Transverse colon (tissue), 4 donors: ENCODE measurements at regions not wholly inside any gene's neighbourhood (a gene's known extent, or its start where the extent isn't known, plus 50 kb on each side); places are given as distances from the start of the nearest gene placed in this dataset.

Experiments used
- DNase-seq: peaks from one replicate; pipeline ENCODE4 v3.0.0-alpha.2; 2019
- H3K27ac ChIP-seq, 4 donors: fragments of 200-600 bp; sonication (generic); 2 replicates each; pipeline ENCODE4 v1.5.1; 2016 to 2018; ENCODE audit warnings: inconsistent platforms in 4 of 4
- H3K27me3 ChIP-seq: fragments of 200-600 bp; sonication (generic); 2 replicates; pipeline ENCODE4 v1.5.1; 2017; ENCODE audit warnings: inconsistent platforms
- H3K36me3 ChIP-seq, 4 donors: fragments of 200-600 bp; sonication (generic); 2 replicates each; pipeline ENCODE4 v1.5.1; 2017 to 2019; ENCODE audit warnings: inconsistent platforms in 4 of 4
- H3K4me1 ChIP-seq, 4 donors: fragments of 200-600 bp; sonication (generic); 2 replicates each; pipeline ENCODE4 v1.5.1; 2017 to 2020; ENCODE audit warnings: inconsistent platforms in 4 of 4
- H3K4me3 ChIP-seq, 4 donors: fragments of 200-600 bp; sonication (generic); 1 replicate in 1 of 4; 2 replicates in 3 of 4; pipeline versions ENCODE4 v1.5.1 to v1.6.1; 2017 to 2019; ENCODE audit warnings: inconsistent platforms in 4 of 4
- H3K9me3 ChIP-seq, 2 donors: fragments of 200-600 bp; sonication (generic); 2 replicates each; pipeline ENCODE4 v1.5.1; 2017 to 2019; ENCODE audit warnings: inconsistent platforms in 2 of 2
- EP300 ChIP-seq: sonication (generic); formaldehyde crosslinking; IDR thresholded peaks from one replicate; pipeline ENCODE4 v1.6.1; 2017; ENCODE audit warnings: antibody characterized with exemption, low read depth
- POLR2A ChIP-seq: fragments of 450-650 bp; IDR thresholded peaks from one replicate; pipeline ENCODE4 v1.6.1; 2016; ENCODE audit warnings: antibody characterized with exemption, mild to moderate bottlenecking, moderate library complexity
- POLR2AphosphoS5 ChIP-seq, 3 donors: sonication (generic); formaldehyde crosslinking; IDR thresholded peaks; one replicate each; pipeline ENCODE4 v1.6.1; 2016; ENCODE audit warnings: antibody characterized with exemption in 3 of 3
- WGBS, 2 donors: methylation state at CpG; one replicate each; pipeline ENCODE4 v1.1.5; 2018; ENCODE audit warnings: low coverage in 1 of 2; 5-methylcytosine and 5-hydroxymethylcytosine counted together
- in situ Hi-C, 4 donors: fragments of 200-750 bp; cut with MboI; loops; one replicate each; pipeline versions ENCODE4 v1.15.0 to v1.15.1; 2017; ENCODE audit warnings: low sequenced_read_pairs in 3 of 4, low pct_ligation_motif_present in 1 of 4, low pct_unique_long_range_greater_than_20kb in 1 of 4
- intact Hi-C: fragments of 100-400 bp; cut with DNase I; formaldehyde crosslinking; loops from one replicate; pipeline ENCODE4 v1.15.1; 2023; ENCODE audit warnings: low total_unique reads
- TF ChIP-seq, protein P1 (sequence below), 5 experiments: fragments of 200-600 bp in 3 of 5; fragments of 450-650 bp in 2 of 5; sonication (generic) in 3 of 5; IDR thresholded peaks; 1 replicate in 2 of 5; 2 replicates in 3 of 5; pipeline ENCODE4 v1.5.1; 2016 to 2017; ENCODE audit warnings: antibody characterized with exemption in 5 of 5, inconsistent platforms in 3 of 5, mild to moderate bottlenecking in 2 of 5, moderate library complexity in 1 of 5

DNA sequence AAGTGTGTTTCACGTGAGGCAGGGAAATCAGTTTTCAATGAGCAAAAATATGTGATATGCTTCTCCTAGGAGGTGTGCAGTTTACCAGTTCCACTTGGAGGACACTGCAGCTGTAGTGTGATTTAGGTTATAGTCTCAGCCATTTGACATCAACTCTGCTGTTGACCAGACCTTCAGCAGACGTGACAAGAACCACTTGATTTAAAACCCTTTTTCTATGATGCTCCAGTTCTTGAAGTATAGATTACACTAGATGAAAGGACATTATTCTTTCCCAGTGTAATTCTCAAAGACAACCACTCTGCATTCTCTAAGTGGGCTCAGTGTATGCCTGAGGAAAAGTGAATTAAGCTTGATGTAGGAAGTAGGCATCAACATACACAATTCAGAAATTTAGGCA lies 480.8 kb downstream of the TBC1D32 start:
- no peaks in the 10 kb centered on the region for H3K36me3 ChIP-seq
- intact Hi-C loops = no loop called here
- no peak for DNase-seq
- H3K27ac ChIP-seq = no peak overlapping the region
- 30 to 32% methylated on average over 2 of the region's 2 CpGs for WGBS, 2 donors
- H3K27me3 ChIP-seq = no peaks in the 10 kb centered on the region
- H3K4me1 ChIP-seq = no peaks in the 10 kb centered on the region
- no peak overlapping the region for H3K4me3 ChIP-seq
- in situ Hi-C loops = no loop called here
- TF ChIP-seq POLR2AphosphoS5 (IDR thresholded peaks at IDR 0.05) = no peak
- TF ChIP-seq, protein P1, sequence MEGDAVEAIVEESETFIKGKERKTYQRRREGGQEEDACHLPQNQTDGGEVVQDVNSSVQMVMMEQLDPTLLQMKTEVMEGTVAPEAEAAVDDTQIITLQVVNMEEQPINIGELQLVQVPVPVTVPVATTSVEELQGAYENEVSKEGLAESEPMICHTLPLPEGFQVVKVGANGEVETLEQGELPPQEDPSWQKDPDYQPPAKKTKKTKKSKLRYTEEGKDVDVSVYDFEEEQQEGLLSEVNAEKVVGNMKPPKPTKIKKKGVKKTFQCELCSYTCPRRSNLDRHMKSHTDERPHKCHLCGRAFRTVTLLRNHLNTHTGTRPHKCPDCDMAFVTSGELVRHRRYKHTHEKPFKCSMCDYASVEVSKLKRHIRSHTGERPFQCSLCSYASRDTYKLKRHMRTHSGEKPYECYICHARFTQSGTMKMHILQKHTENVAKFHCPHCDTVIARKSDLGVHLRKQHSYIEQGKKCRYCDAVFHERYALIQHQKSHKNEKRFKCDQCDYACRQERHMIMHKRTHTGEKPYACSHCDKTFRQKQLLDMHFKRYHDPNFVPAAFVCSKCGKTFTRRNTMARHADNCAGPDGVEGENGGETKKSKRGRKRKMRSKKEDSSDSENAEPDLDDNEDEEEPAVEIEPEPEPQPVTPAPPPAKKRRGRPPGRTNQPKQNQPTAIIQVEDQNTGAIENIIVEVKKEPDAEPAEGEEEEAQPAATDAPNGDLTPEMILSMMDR (IDR thresholded peaks at IDR 0.05) = no peak
- TF ChIP-seq EP300 = no peak
- TF ChIP-seq POLR2A = no peak
- H3K9me3 ChIP-seq = no peaks in the 10 kb centered on the region

DNA sequence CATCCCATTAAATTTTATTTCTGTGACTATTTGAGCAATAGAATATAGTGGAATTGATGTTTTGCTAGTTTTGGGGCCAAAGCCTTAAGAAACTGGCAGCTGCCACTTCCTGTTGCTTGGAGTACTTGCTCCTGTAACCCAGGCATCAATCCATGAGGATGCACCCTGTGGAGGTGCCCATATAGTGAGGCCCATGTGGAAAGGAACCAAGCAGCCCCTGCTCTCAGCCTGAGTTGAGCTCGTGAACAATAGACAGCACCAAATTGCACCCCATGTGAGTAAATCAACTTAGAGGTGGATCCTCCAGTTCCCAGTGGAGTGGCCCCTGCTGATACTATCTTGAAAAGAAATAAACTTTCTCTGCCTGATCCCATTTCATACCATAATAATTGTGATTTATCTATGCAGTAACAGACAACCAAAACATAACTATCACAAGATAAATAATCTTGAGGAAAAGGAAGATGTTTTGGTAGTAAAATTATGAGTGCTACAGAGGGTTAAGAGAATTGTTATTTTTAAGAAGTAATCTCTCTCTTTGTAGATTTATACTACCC lies 481.9 kb downstream of the TBC1D32 start:
- intact Hi-C loops (no loop called here), in situ Hi-C loops (no loop called here)
- H3K27ac ChIP-seq = no peak overlapping the region
- no peak for TF ChIP-seq EP300
- WGBS, 2 donors = 22 to 33% methylated on average over 1 of the region's 1 CpG
- H3K4me1 ChIP-seq = no peaks in the 10 kb centered on the region
- H3K9me3 ChIP-seq = no peaks in the 10 kb centered on the region
- H3K4me3 ChIP-seq = no peak overlapping the region
- H3K36me3 ChIP-seq = no peaks in the 10 kb centered on the region
- no peaks in the 10 kb centered on the region for H3K27me3 ChIP-seq
- DNase-seq = no peak

DNA sequence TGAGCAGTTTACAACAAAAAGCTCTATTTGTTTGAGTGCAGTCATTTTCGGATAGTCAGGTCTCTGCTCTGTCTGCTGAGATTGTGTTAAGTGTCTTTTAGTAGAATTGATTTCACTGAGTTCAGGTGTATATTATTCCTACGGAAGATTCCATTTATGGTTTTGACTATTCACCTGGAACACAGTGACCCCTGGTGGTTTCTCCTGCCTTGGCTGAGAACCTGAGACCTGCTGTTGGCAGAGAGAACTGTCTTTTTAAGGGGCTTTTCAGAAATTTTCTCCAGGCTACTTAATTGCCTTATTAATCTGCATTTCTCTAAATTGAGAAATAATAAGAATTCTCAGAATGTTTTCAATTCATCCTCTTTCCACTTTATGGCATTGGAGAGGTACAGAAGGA lies 508.0 kb downstream of the TBC1D32 start:
- no peak overlapping the region for H3K4me3 ChIP-seq
- H3K27ac ChIP-seq = no peak overlapping the region
- H3K36me3 ChIP-seq = no peaks in the 10 kb centered on the region
- WGBS, 2 donors = 41% methylated on average over 2 of the region's 2 CpGs
- in situ Hi-C loops (no loop called here), intact Hi-C loops (no loop called here)
- H3K27me3 ChIP-seq = no peaks in the 10 kb centered on the region
- peak; percentile 17 for DNase-seq
- no peaks in the 10 kb centered on the region for H3K9me3 ChIP-seq
- H3K4me1 ChIP-seq = no peaks in the 10 kb centered on the region
- TF ChIP-seq, protein P1 (IDR thresholded peaks at IDR 0.05) = peak; percentile 31 to 53 (median 40)
- TF ChIP-seq EP300 = no peak

DNA sequence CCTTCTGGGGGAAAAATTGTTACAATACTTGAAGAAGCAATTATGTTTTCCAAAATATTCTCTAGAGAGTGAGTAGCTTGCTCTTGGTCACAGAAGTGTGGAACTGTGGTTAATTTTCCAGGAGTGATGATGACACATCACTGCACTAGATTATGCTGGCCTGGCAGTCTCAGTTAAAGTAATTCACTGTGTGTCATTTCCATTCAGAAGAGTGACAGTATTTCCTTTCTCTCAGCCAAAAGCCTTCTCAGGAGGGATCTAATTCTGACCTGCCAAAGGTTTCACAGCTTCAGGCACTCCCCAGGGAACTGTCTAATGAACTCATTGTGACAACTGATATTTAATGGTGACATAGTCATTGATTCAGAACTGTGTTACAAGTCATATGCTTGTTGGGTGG lies 517.5 kb downstream of the TBC1D32 start:
- TF ChIP-seq POLR2A = no peak
- TF ChIP-seq, protein P1 (IDR thresholded peaks at IDR 0.05) = no peak
- no peak for TF ChIP-seq POLR2AphosphoS5 (IDR thresholded peaks at IDR 0.05)
- TF ChIP-seq EP300 = no peak
- in situ Hi-C loops (no loop called here), intact Hi-C loops (no loop called here)
- no peak for DNase-seq
- Histone ChIP-seq H3K36me3 (no peaks in the 10 kb centered on the region), H3K27me3 (no peaks in the 10 kb centered on the region), H3K27ac (no peak overlapping the region), H3K9me3 (no peaks in the 10 kb centered on the region), H3K4me1 (no peaks in the 10 kb centered on the region), H3K4me3 (no peak overlapping the region)

GRCh38 chr6:120805276-120805675 lies 529.0 kb downstream of the TBC1D32 start:
- Histone ChIP-seq H3K9me3 (no peaks in the 10 kb centered on the region), H3K4me1 (no peaks in the 10 kb centered on the region), H3K27ac (no peak overlapping the region), H3K36me3 (no peaks in the 10 kb centered on the region), H3K4me3 (no peak overlapping the region), H3K27me3 (no peaks in the 10 kb centered on the region)
- DNase-seq = no peak
- intact Hi-C loops = no loop called here
- TF ChIP-seq POLR2A (no peak), POLR2AphosphoS5 (IDR thresholded peaks at IDR 0.05) (no peak), EP300 (no peak)
- TF ChIP-seq, protein P1 (IDR thresholded peaks at IDR 0.05) = no peak
- in situ Hi-C loops = no loop called here
- 73 to 76% methylated on average over 2 to 3 of the region's 3 CpGs for WGBS, 2 donors
